ENCODE measurements at regions not wholly inside any gene's neighbourhood (a gene's known extent, or its start where the extent isn't known, plus 50 kb on each side); places are given as distances from the start of the nearest gene placed in this dataset.

- no peak for TF ChIP-seq CTCF (IDR thresholded peaks at IDR 0.05; ENCODE audit: insufficient read depth, low read length, poor library complexity, severe bottlenecking)
- Histone ChIP-seq H3K4me3 (replicated peaks; ENCODE audit: low read depth, low read length) (no peak overlapping the region), H3K27me3 (replicated peaks; ENCODE audit: control insufficient read depth, insufficient read depth, low read length) (no peaks in the 10 kb centered on the region), H3K36me3 (ENCODE audit: control insufficient read depth, insufficient read depth, low read length) (no peaks in the 10 kb centered on the region)
- no peak for DNase-seq (ENCODE audit: extremely low read depth, insufficient read length)
These were observed 138.9 kb upstream of the MYCN start for GRCh38 chr2:15801439-15801838.

DNA sequence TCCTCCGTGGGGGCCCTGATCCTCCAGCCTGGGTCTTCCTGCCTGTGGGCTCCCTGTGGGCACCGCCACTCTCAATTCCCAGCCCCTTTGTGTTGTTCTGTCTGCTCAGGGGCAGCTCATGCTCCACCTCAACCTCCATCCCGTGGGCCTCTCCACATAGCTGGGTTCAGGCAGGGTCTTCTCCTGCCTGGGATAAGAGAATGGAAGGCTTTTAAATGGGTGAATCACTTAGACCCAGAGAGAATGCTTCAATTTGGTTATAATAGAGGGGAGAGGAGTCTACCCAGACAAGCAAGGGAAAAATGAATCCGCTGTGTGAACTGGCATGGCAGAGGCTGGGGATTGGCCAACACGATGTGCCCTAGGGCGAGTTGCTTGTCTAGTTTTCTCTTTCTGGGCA is 138.4 kb upstream of the MYCN start:
- Histone ChIP-seq H3K4me3 (replicated peaks; ENCODE audit: low read depth, low read length) (no peak overlapping the region), H3K36me3 (ENCODE audit: control insufficient read depth, insufficient read depth, low read length) (no peaks in the 10 kb centered on the region), H3K27me3 (replicated peaks; ENCODE audit: control insufficient read depth, insufficient read depth, low read length) (no peaks in the 10 kb centered on the region)
- no peak for TF ChIP-seq CTCF (IDR thresholded peaks at IDR 0.05; ENCODE audit: insufficient read depth, low read length, poor library complexity, severe bottlenecking)
- no peak for DNase-seq (ENCODE audit: extremely low read depth, insufficient read length)

DNA sequence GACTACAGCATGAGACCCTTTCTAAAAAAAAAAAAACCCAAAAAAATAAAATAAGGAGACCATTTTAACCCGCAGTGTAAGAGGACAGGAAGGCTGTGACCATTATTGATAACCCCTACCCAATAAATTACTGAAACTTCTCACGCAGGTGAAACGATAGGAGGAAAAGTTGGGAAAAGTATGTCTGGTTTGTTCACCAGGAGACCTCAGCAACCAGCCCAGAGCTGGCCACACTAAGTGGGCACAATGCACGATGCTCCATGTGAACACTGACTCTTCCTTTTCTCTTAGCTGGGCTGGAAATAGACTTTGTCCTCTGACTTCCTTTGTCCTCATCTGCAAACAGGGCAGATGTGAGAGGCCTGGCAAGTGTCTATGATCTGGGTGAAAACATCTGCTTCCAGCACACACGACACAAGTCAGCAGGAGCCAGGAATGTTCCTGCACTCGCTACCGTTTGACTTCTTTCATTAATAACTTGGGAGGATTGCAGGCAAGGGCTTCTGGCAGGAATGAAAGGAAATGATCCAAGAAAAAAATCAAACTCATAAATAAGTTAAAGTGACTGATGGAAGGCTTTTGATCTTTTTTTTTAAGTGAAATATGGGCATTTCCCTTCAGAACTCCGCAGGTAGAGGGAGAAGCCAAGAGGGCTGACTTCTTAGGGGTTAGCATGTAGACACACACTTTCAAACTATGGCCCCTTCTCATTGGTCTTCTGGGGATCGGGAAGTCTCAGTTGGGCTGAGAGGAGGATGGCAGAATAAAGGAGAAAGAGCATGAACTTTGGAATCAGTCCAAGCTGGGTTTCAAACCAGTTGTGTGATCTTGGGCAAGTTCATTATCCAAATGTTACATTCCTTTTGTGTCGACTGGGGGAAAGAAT is 137.4 kb upstream of the MYCN start:
- no peak for DNase-seq (ENCODE audit: extremely low read depth, insufficient read length)
- no peaks in the 10 kb centered on the region for H3K27me3 ChIP-seq (replicated peaks; ENCODE audit: control insufficient read depth, insufficient read depth, low read length)
- no peaks in the 10 kb centered on the region for H3K36me3 ChIP-seq (ENCODE audit: control insufficient read depth, insufficient read depth, low read length)
- no peak overlapping the region for H3K4me3 ChIP-seq (replicated peaks; ENCODE audit: low read depth, low read length)
- no peak for TF ChIP-seq CTCF (IDR thresholded peaks at IDR 0.05; ENCODE audit: insufficient read depth, low read length, poor library complexity, severe bottlenecking)

GRCh38 chr2:15803543-15804245 is 136.7 kb upstream of the MYCN start:
- Histone ChIP-seq H3K4me3 (replicated peaks; ENCODE audit: low read depth, low read length) (no peak overlapping the region), H3K27me3 (replicated peaks; ENCODE audit: control insufficient read depth, insufficient read depth, low read length) (no peaks in the 10 kb centered on the region), H3K36me3 (ENCODE audit: control insufficient read depth, insufficient read depth, low read length) (no peaks in the 10 kb centered on the region)
- no peak for TF ChIP-seq CTCF (IDR thresholded peaks at IDR 0.05; ENCODE audit: insufficient read depth, low read length, poor library complexity, severe bottlenecking)
- DNase-seq (ENCODE audit: extremely low read depth, insufficient read length) = no peak

DNA sequence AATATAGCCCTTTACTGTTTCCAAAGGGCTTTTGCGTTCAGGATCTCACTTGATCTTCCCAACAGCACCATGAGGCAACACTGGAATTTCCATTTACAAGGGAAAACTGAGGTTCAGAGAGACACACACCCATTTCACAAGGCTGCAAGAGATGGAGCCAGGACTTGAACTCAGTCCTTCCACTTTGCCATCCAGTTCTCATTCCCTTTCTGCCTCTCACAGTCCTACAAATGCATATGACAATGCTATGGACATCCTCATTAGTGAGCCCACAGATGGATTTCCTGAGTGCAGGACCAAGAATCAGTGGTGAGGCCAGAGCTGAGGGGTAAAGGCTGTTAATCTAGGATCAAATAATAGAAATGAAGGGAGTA is 136.1 kb upstream of the MYCN start:
- Histone ChIP-seq H3K27me3 (replicated peaks; ENCODE audit: control insufficient read depth, insufficient read depth, low read length) (no peaks in the 10 kb centered on the region), H3K36me3 (ENCODE audit: control insufficient read depth, insufficient read depth, low read length) (no peaks in the 10 kb centered on the region), H3K4me3 (replicated peaks; ENCODE audit: low read depth, low read length) (no peak overlapping the region)
- DNase-seq (ENCODE audit: extremely low read depth, insufficient read length) = no peak
- no peak for TF ChIP-seq CTCF (IDR thresholded peaks at IDR 0.05; ENCODE audit: insufficient read depth, low read length, poor library complexity, severe bottlenecking)

Data from GM06990 (cell line).